NCI-H510A (cell line): ENCODE measurements at regions not wholly inside any gene's neighbourhood (a gene's known extent, or its start where the extent isn't known, plus 50 kb on each side); places are given as distances from the start of the nearest gene placed in this dataset.

ENCODE experiments used
- DNase-seq: peaks from one replicate; lab custom pipeline; 2025; lab: John Stamatoyannopoulos, UW

- no peak for DNase-seq
These were observed 171.2 kb upstream of the NWD2 start for GRCh38 chr4:37073226-37073840.

DNA sequence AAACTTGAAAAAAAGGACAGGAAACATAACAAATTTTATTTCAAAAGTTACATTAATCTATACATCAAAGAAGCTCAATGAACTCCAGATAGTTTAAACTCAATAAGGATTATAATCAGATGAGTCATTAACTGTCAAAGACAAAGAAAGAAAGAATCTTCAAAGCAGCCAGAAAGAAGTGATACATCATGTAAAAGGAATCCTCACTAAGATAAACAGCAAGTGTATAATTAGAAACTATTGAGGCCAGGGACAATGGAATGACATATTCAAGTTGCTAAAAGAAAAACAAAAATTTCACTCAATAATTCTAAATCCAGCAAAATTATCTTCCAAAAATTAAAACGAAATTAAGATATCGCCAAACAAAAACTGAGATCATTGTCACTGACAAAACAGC, 161.6 kb upstream of the NWD2 start:
- DNase-seq: no peak

- DNase-seq: no peak
These were observed 148.6 kb upstream of the NWD2 start for GRCh38 chr4:37095925-37096324.

DNA sequence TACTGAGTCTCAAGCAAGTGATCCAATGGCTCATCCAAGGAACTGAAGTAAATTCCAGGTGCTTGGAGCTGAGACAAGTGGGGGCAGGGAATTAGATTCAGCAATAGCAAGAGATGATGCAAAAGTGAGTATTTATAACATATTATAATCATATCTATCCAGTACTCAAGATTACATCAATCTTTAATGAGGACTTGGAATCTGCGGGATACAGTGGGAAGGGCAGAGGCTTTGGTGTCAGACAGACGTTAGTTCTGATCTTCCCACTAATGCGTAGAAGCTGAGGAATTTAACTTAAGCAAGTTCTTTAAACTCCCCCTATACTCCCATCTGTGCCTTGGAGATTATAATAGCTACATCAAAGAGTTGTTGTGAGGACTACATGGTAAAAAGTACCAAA, 143.4 kb upstream of the NWD2 start:
- DNase-seq: no peak

DNA sequence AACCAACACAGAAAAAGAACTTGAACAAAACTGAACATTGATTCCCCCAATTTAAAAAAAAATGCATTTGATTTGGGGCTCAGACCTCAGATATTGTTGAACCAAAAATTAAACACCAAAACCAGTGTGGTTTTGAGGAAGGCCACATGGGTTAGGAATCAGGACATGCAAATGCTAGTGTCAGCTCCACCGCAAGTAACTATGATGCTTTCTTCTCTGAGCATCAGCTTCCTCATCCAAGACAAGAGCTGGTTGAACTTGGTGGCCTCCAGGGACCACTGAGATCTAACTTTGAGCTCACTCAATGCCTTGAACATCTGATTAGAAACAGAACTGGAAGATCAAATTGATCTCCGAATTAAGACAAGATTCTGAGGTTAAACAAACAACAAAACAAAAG, 142.9 kb upstream of the NWD2 start:
- no peak for DNase-seq

DNA sequence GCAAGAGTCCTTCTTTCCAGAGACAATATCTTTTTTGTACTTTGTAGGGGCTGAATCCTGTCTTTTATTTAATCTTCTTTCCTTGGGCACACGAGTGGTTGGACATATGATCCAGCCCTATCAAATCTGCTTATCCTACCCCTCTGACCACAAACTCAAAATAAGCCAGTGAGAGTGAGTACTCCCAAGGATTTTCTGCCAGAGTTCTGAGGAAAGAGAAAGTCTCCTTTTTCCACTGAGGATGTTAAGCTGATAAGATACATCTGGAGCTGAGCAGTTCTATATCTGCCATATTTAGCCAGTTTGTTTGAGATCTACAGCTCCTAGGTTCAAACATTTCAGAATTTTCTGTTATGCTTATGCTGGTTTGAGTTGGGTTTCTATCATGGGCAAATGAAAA, 134.8 kb upstream of the NWD2 start:
- DNase-seq: no peak

GRCh38 chr4:37124800-37125199, 119.7 kb upstream of the NWD2 start:
- DNase-seq: no peak

- DNase-seq: no peak
These were observed 118.5 kb upstream of the NWD2 start for GRCh38 chr4:37126051-37126450.

DNA sequence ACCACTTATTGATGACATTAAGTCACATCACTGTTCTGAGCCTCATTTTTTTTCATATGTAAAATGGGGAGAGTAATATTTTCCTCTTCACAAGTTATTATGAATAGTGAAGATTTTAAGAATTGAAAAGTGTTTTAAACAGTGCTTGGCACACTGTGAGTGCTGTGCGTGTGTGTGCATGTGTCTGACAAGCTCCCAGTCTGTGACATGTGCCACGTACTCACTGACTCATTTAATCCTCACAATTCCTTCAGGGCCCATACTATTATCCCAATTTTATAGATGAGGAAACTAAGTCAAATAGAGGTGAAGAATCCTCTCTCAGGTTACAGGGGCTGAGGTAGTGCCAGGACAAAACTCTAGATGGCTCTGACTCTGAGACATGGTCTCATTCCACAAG, 114.1 kb upstream of the NWD2 start:
- no peak for DNase-seq

GRCh38 chr4:37132351-37132974, 112.1 kb upstream of the NWD2 start:
- DNase-seq: no peak

GRCh38 chr4:37132975-37133360, 111.6 kb upstream of the NWD2 start:
- no peak for DNase-seq

GRCh38 chr4:37138019-37138653, 106.4 kb upstream of the NWD2 start:
- no peak for DNase-seq

DNA sequence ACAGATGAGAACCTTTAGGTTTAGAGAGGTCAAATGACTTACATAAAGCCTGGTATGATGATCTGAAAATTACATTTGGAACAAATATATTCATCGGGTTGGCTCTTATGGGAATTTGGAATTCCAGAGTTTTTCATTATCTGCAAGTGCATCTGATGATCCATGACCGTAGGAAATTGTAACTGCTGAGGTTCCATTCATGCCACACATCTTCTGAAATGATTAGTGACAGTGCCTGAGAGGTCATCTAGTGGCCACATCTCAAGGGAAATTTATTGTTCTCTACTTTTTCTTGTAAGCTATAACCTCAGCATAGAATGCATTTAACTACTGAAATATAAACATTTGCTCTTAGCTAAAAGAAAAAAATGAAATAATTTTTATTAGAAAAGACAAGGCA, 105.8 kb upstream of the NWD2 start:
- DNase-seq: no peak

DNA sequence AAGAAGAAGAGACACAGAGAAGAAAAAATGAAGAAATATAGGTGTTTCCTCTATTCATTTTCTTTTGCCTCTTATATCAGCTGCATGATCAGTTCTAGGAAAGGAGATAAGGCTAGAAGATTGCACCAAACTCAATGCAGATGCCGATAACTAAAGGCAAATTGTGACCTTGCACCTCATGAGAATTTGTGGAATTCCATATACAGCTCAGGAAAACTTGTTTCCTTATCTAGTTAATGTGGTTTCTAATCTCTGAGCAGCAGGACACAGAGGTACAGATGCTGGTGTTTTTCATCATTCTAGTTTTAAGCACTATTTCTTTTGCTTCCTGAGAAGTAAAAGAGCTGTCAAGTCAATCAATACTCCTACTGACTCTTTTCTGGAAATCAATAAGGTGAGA, 104.6 kb upstream of the NWD2 start:
- no peak for DNase-seq

- DNase-seq: no peak
These were observed 98.3 kb upstream of the NWD2 start for GRCh38 chr4:37146260-37146659.

GRCh38 chr4:37157476-37158167, 86.9 kb upstream of the NWD2 start:
- no peak for DNase-seq

DNA sequence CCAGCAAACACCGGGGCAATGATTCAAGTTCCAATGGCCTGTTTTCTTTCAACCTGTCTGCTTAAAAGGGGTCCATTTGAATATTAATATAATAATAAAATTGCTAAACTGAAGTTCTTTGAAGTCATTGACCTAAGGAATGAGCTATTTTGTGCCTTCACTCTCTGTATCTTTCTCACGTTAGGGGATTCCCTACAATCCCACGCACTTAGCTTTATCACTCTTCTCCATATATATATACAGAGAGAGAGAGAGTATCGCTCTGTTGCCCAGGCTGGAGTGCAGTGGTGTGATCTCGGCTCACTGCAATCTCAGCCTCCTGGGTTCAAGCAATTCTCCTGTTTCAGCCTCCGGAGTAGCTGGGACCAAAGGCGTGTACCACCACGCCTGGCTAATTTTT, 83.9 kb upstream of the NWD2 start:
- no peak for DNase-seq

GRCh38 chr4:37165844-37166243, 78.7 kb upstream of the NWD2 start:
- no peak for DNase-seq

GRCh38 chr4:37169956-37170355, 74.6 kb upstream of the NWD2 start:
- no peak for DNase-seq

GRCh38 chr4:37188100-37188499, 56.4 kb upstream of the NWD2 start:
- DNase-seq: no peak
